CD4-positive, alpha-beta T cell (primary cell): ENCODE measurements at regions not wholly inside any gene's neighbourhood (a gene's known extent, or its start where the extent isn't known, plus 50 kb on each side); places are given as distances from the start of the nearest gene placed in this dataset.

Experiments used
- ATAC-seq: fragments of 200-7000 bp; cut with Tn5 transposase; one replicate; pipeline ENCODE4 v1.10.0; 2022; ENCODE audit warnings: mild to moderate bottlenecking; ENCODE audit not compliant: poor library complexity
- CTCF ChIA-PET: fragments of 350-600 bp; sonication (Branson Sonifier 250); formaldehyde crosslinking; loops from one replicate; lab custom pipeline; 2021; ENCODE audit warnings: antibody characterized with exemption, inconsistent platforms; lab: Charles Lee
- POLR2A ChIA-PET: fragments of 350-600 bp; sonication (Branson Sonifier 250); formaldehyde crosslinking; loops from one replicate; lab custom pipeline; 2021; ENCODE audit warnings: antibody characterized with exemption, inconsistent platforms; lab: Charles Lee
- DNase-seq, 14 experiments: peaks; one replicate each; pipeline ENCODE4 v3.0.0-alpha.2; 2013 to 2020; ENCODE audit warnings: mixed read lengths in 2 of 14
- H3K27ac ChIP-seq, 2 donors: one replicate each; pipeline versions ENCODE4 v1.5.1 to v1.7.0; 2013; ENCODE audit warnings: low read length in 2 of 2, low read depth in 1 of 2, mild to moderate bottlenecking in 1 of 2
- H3K27me3 ChIP-seq, 2 experiments: 1 replicate in 1 of 2; 2 replicates in 1 of 2; pipeline versions ENCODE4 v1.6.1 to v1.7.0; 2013; ENCODE audit warnings: low read length in 2 of 2, control low read depth in 1 of 2, mild to moderate bottlenecking in 1 of 2, moderate library complexity in 1 of 2; ENCODE audit not compliant: insufficient read depth in 2 of 2, control insufficient read depth in 1 of 2
- H3K36me3 ChIP-seq: one replicate; pipeline ENCODE4 v1.6.1; 2013; ENCODE audit warnings: low read length, control low read depth; ENCODE audit not compliant: insufficient read depth
- H3K4me1 ChIP-seq: one replicate; pipeline ENCODE4 v1.6.1; 2013; ENCODE audit warnings: low read length, control low read depth; ENCODE audit not compliant: insufficient read depth
- H3K4me3 ChIP-seq: one replicate; pipeline ENCODE4 v1.5.1; 2013; ENCODE audit warnings: mild to moderate bottlenecking, low read length, moderate library complexity
- H3K9me3 ChIP-seq, 2 experiments: 1 replicate in 1 of 2; 2 replicates in 1 of 2; pipeline versions ENCODE4 v1.6.1 to v1.7.0; 2013; ENCODE audit warnings: low read length in 2 of 2, mild to moderate bottlenecking in 2 of 2, control low read depth in 1 of 2, moderate library complexity in 1 of 2; ENCODE audit not compliant: control insufficient read depth in 1 of 2, insufficient read depth in 1 of 2
- H3K27ac Mint-ChIP-seq: one replicate; pipeline ENCODE4 v1.8.0; 2020; ENCODE audit warnings: mixed read lengths
- H3K27me3 Mint-ChIP-seq: one replicate; pipeline ENCODE4 v1.8.0; 2021; ENCODE audit warnings: mixed read lengths
- H3K36me3 Mint-ChIP-seq: one replicate; pipeline ENCODE4 v1.8.0; 2021; ENCODE audit warnings: low read depth, mixed read lengths
- H3K4me1 Mint-ChIP-seq: one replicate; pipeline ENCODE4 v1.8.0; 2021; ENCODE audit warnings: low read depth, mixed read lengths
- H3K4me3 Mint-ChIP-seq: one replicate; pipeline ENCODE4 v1.8.0; 2020; ENCODE audit warnings: mild to moderate bottlenecking, mixed read lengths
- H3K9me3 Mint-ChIP-seq: one replicate; pipeline ENCODE4 v1.8.0; 2020; ENCODE audit warnings: mixed read lengths
- CTCF ChIP-seq: fragments of 200-600 bp; IDR thresholded peaks from one replicate; pipeline ENCODE4 v1.8.0; 2022; ENCODE audit warnings: antibody characterized with exemption, mild to moderate bottlenecking
- intact Hi-C, 2 experiments: fragments of 100-400 bp; cut with DNase I in 1 of 2; cut with micrococcal nuclease in 1 of 2; formaldehyde crosslinking; loops; one replicate each; pipeline versions ENCODE4 v1.15.1 to v1.9.0; 2023 to 2025; cut with DNase I, micrococcal nuclease

GRCh38 chr6:132931936-132932514 is 117.7 kb downstream of the RPS12 start:
- CTCF ChIA-PET = no interaction called here
- DNase-seq (no peak), ATAC-seq (no peak)
- Mint-ChIP-seq H3K27me3 (peaks cover 46% of the 10 kb centered on the region), H3K27ac (no peak overlapping the region), H3K9me3 (no peaks in the 10 kb centered on the region), H3K4me3 (no peak overlapping the region), H3K4me1 (no peaks in the 10 kb centered on the region), H3K36me3 (no peaks in the 10 kb centered on the region)
- no peaks in the 10 kb centered on the region for H3K36me3 ChIP-seq
- POLR2A ChIA-PET = no interaction called here
- H3K27ac ChIP-seq = no peak overlapping the region
- intact Hi-C loops = no loop called here
- no peaks in the 10 kb centered on the region for H3K9me3 ChIP-seq
- peaks cover 16 to 29% of the 10 kb centered on the region in 2 experiments for H3K27me3 ChIP-seq
- H3K4me1 ChIP-seq = no peaks in the 10 kb centered on the region
- no peak for TF ChIP-seq CTCF
- no peak overlapping the region for H3K4me3 ChIP-seq

- Histone ChIP-seq H3K4me1 (no peaks in the 10 kb centered on the region), H3K9me3 (no peaks in the 10 kb centered on the region), H3K27me3 (peaks cover 16 to 25% of the 10 kb centered on the region in 2 experiments), H3K4me3 (no peak overlapping the region), H3K27ac (no peak overlapping the region), H3K36me3 (no peaks in the 10 kb centered on the region)
- Mint-ChIP-seq H3K27ac (no peak overlapping the region), H3K27me3 (peaks cover 42% of the 10 kb centered on the region), H3K9me3 (no peaks in the 10 kb centered on the region), H3K36me3 (no peaks in the 10 kb centered on the region), H3K4me3 (no peak overlapping the region), H3K4me1 (no peaks in the 10 kb centered on the region)
- POLR2A ChIA-PET = no interaction called here
- intact Hi-C loops = no loop called here
- CTCF ChIA-PET = no interaction called here
- TF ChIP-seq CTCF = no peak
- ATAC-seq (no peak), DNase-seq (no peak)
Observed at GRCh38 chr6:132932588-132932987, 118.2 kb downstream of the RPS12 start.

GRCh38 chr6:132933090-132933489 is 118.7 kb downstream of the RPS12 start:
- intact Hi-C loops = no loop called here
- ChIA-PET POLR2A (no interaction called here), CTCF (no interaction called here)
- no peak for TF ChIP-seq CTCF
- no peaks in the 10 kb centered on the region for H3K4me1 ChIP-seq
- no peak overlapping the region for H3K4me3 ChIP-seq
- H3K9me3 ChIP-seq = no peaks in the 10 kb centered on the region
- H3K36me3 ChIP-seq = no peaks in the 10 kb centered on the region
- DNase-seq = no peak
- H3K36me3 Mint-ChIP-seq = no peaks in the 10 kb centered on the region
- ATAC-seq = no peak
- peaks cover 38% of the 10 kb centered on the region for H3K27me3 Mint-ChIP-seq
- H3K4me3 Mint-ChIP-seq = no peak overlapping the region
- H3K27ac ChIP-seq = no peak overlapping the region
- peaks cover 16 to 23% of the 10 kb centered on the region in 2 experiments for H3K27me3 ChIP-seq
- no peaks in the 10 kb centered on the region for H3K9me3 Mint-ChIP-seq
- no peak overlapping the region for H3K27ac Mint-ChIP-seq
- no peaks in the 10 kb centered on the region for H3K4me1 Mint-ChIP-seq
